HPDE6-E6E7 (cell line): ENCODE measurements at regions not wholly inside any gene's neighbourhood (a gene's known extent, or its start where the extent isn't known, plus 50 kb on each side); places are given as distances from the start of the nearest gene placed in this dataset.
"Not testable (repeated sequence)": the region's sequence is repeated elsewhere in the genome, so short reads cannot be mapped to it uniquely, and the experiment has no call there.

Experiments used
- DNase-seq: peaks from one replicate; pipeline ENCODE4 v3.0.0; 2011; ENCODE audit warnings: missing footprints; ENCODE audit errors: extremely low spot score

- DNase-seq, result not testable (repeated sequence)
Measured at GRCh38 chr15:20308027-20308690, 233.4 kb downstream of the GOLGA6L6 start.

GRCh38 chr15:20307137-20307536, 234.5 kb downstream of the GOLGA6L6 start:
- not testable (repeated sequence) for DNase-seq

GRCh38 chr15:20306497-20307106, 235.0 kb downstream of the GOLGA6L6 start:
- not testable (repeated sequence) for DNase-seq

- not testable (repeated sequence) for DNase-seq
Measured at GRCh38 chr15:20305912-20306311, 235.7 kb downstream of the GOLGA6L6 start.

GRCh38 chr15:20305015-20305465, 236.6 kb downstream of the GOLGA6L6 start:
- DNase-seq, result not testable (repeated sequence)

GRCh38 chr15:20304282-20305014, 237.2 kb downstream of the GOLGA6L6 start:
- not testable (repeated sequence) for DNase-seq

GRCh38 chr15:20303248-20304171, 238.1 kb downstream of the GOLGA6L6 start:
- DNase-seq, result not testable (repeated sequence)

GRCh38 chr15:20302141-20303069, 239.2 kb downstream of the GOLGA6L6 start:
- not testable (repeated sequence) for DNase-seq

- DNase-seq, result not testable (repeated sequence)
Measured at GRCh38 chr15:20301471-20302081, 240.0 kb downstream of the GOLGA6L6 start.

GRCh38 chr15:20301041-20301390, 240.6 kb downstream of the GOLGA6L6 start:
- not testable (repeated sequence) for DNase-seq

- not testable (repeated sequence) for DNase-seq
Measured at GRCh38 chr15:20300351-20301040, 241.1 kb downstream of the GOLGA6L6 start.

- not testable (repeated sequence) for DNase-seq
Measured at GRCh38 chr15:20297603-20298123, 243.9 kb downstream of the GOLGA6L6 start.

- not testable (repeated sequence) for DNase-seq
Measured at GRCh38 chr15:20296261-20296660, 245.3 kb downstream of the GOLGA6L6 start.

GRCh38 chr15:20295238-20295811, 246.3 kb downstream of the GOLGA6L6 start:
- DNase-seq, result no peak

GRCh38 chr15:20294651-20295237, 246.9 kb downstream of the GOLGA6L6 start:
- DNase-seq, result no peak

GRCh38 chr15:20292422-20293005, 249.1 kb downstream of the GOLGA6L6 start:
- not testable (repeated sequence) for DNase-seq

GRCh38 chr15:20291616-20292015, 250.0 kb downstream of the GOLGA6L6 start:
- DNase-seq, result not testable (repeated sequence)

GRCh38 chr15:20290606-20291005, 251.0 kb downstream of the GOLGA6L6 start:
- DNase-seq, result not testable (repeated sequence)
